ENCODE measurements at regions not wholly inside any gene's neighbourhood (a gene's known extent, or its start where the extent isn't known, plus 50 kb on each side); places are given as distances from the start of the nearest gene placed in this dataset.

DNA sequence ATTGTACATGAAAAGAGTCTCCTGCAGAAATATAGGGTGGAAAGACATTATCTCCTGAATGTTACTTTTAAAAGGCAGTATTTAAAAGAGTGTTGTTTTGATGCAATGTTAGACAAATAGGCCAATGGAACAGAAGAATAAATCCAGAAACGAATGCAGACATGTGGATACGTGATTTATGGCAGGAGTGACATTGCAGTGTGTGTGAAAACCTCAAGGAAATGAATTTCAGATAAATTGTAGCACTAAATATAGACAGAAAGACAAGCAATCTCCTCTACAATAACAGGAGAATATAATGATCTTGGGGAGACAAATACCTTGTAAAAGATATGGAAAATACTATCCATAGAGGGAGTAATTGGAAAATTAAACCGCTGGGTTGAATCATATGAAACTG lies 387.8 kb upstream of the CHRM3 start:
- TF ChIP-seq, protein P1, sequence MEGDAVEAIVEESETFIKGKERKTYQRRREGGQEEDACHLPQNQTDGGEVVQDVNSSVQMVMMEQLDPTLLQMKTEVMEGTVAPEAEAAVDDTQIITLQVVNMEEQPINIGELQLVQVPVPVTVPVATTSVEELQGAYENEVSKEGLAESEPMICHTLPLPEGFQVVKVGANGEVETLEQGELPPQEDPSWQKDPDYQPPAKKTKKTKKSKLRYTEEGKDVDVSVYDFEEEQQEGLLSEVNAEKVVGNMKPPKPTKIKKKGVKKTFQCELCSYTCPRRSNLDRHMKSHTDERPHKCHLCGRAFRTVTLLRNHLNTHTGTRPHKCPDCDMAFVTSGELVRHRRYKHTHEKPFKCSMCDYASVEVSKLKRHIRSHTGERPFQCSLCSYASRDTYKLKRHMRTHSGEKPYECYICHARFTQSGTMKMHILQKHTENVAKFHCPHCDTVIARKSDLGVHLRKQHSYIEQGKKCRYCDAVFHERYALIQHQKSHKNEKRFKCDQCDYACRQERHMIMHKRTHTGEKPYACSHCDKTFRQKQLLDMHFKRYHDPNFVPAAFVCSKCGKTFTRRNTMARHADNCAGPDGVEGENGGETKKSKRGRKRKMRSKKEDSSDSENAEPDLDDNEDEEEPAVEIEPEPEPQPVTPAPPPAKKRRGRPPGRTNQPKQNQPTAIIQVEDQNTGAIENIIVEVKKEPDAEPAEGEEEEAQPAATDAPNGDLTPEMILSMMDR (conservative IDR thresholded peaks at IDR 0.05): no peak
- no peak for TF ChIP-seq ZFX (IDR thresholded peaks at IDR 0.05)

DNA sequence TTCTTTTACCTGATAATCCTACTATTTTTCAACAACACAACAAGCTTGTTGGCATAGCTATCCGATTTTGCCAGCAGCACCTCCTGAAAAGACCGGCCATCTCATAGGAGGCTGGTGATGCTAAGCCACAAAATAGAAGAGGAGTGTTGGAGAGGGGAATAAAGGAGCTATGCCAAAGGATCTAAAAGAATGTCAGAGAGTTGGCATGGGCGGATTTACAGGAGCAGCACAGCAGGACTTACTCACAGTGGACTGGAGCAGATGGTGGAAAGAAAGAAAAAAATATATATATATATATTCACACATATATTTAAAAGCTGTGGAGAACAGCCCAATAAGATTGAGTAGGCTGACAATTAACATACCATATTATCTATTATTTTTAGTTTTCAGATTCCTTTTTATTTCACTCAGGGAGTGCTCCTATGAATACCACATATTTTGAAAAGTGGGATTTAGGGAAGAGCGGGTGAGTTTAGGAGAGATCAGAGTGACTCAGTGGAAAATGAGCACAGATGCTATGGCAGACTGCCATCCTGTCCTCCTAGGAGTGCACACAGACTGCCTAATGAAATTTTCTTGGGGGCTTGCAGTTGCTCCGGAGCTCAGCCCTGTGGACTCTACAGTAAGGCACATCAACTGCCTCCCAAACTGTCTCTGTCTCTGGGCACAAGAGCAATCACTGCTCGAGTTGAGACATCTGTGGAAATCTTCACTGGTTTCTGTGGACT lies 394.4 kb upstream of the CHRM3 start:
- H3K27ac ChIP-seq: no peak overlapping the region
- TF ChIP-seq, protein P1 (conservative IDR thresholded peaks at IDR 0.05): no peak
- TF ChIP-seq ZFX (IDR thresholded peaks at IDR 0.05): no peak

More for the DNA sequence above, 387.8 kb upstream of the CHRM3 start:
- H3K27ac ChIP-seq: no peak overlapping the region

DNA sequence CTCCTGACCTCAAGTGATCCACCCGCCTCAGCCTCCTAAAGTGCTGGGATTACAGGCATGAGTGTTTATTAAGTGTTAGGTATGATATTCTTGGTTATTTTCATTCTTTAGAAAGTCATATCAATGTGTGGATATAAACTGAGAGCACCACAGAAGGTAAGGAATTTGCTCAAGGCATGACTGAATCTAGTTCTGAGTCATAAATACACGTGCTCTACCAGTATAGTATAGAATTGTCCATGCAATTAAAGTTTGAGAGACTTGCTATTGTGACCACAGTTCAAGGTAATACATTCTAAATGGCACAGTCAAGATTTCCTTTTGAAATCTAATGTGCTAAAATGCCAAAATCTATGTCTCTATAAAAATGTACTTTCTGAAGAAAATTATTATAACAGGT lies 401.1 kb upstream of the CHRM3 start:
- no peak for TF ChIP-seq ZFX (IDR thresholded peaks at IDR 0.05)
- TF ChIP-seq, protein P1 (conservative IDR thresholded peaks at IDR 0.05): no peak
- H3K27ac ChIP-seq: no peak overlapping the region

DNA sequence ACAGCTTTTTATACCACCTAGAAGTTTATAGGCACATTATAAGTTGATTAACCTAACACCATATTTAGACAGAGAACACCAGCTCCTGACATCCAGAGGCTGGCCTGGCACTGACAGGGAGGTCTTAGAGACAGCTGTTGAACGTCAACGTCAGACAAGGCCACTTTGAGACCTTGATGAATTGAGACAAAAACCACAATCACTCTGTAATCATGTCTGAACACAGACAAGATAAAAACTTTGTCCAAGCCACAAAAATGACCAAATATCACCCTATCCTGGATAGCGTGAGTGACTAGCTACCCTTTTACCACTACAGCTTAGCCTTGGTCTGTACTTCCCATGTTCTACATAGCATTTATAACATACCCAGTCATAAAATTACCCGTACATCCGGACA lies 403.6 kb upstream of the CHRM3 start:
- H3K27ac ChIP-seq: no peak overlapping the region
- TF ChIP-seq, protein P1 (conservative IDR thresholded peaks at IDR 0.05): no peak
- TF ChIP-seq ZFX (IDR thresholded peaks at IDR 0.05): no peak

DNA sequence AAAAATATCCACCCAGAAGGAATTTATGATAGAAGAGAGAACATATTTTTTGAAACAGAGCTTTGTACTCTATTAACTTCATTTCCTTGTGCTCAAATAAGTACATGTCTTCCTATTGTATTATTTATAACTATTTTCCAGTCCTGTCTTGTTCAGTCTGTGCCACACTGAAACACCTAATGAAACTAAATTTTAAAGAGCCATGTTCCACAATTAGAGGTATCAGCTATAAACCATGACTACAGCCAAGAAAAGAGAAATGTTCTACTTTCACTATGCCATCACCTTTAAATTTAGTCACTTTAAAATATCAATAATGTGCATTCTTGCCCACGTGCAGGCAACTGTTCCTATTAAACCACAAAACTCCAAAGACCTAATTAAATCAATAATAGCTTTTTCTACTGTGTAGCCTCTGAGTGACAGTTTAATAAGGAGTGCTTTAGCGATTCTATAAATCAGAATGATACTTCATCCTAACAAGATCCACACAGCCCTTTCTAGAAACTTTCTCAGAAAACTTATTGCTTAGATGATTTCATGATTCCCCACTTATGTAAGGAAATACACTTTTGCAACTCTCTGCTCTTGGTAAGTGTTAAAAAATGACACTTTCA lies 404.9 kb upstream of the CHRM3 start:
- no peak overlapping the region for H3K27ac ChIP-seq
- TF ChIP-seq ZFX (IDR thresholded peaks at IDR 0.05): no peak
- TF ChIP-seq, protein P1 (conservative IDR thresholded peaks at IDR 0.05): no peak

DNA sequence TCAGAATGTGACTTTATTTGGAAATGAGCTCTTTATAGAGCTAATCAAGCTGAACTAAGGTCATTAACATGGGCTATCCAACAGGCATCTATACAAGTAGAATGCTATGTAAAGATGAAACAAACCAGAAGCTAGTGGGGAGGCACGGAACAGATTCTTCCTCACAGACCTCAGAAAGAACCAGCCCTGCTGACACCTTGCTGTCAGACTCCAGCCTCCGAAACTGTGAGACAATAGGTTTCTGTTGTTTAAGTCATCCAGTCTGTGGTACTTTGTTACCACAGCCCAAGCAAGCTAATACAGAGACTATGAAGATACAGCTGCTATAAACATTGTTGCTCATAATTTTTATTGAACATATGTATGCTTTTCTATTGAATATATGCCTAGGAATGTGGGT lies 406.3 kb upstream of the CHRM3 start:
- TF ChIP-seq ZFX (IDR thresholded peaks at IDR 0.05): no peak
- TF ChIP-seq, protein P1 (conservative IDR thresholded peaks at IDR 0.05): no peak
- H3K27ac ChIP-seq: no peak overlapping the region

DNA sequence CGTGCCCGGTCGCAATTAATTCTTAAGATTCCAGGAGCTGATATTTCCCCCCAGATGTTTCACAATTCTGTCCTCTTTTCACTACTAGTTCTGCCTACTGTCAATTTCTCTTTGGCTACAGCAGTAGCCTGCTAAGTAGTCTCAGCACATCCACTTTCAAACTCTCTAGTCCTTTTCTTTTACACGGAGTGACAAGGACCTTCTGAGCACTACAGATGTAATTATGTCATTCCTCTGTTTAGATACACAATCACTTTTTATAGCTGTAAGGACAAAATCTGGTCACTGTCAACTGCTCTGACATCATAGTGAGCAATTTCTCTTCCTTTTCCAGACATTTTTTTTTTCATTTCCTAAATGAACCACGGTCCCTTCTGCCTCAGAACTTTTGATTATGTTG lies 421.7 kb upstream of the CHRM3 start:
- no peak for TF ChIP-seq ZFX (IDR thresholded peaks at IDR 0.05)
- TF ChIP-seq, protein P1 (conservative IDR thresholded peaks at IDR 0.05): no peak

More for the DNA sequence above, 421.7 kb upstream of the CHRM3 start:
- H3K27ac ChIP-seq: no peak overlapping the region
